GF-D8 (cell line): ENCODE measurements at regions not wholly inside any gene's neighbourhood (a gene's known extent, or its start where the extent isn't known, plus 50 kb on each side); places are given as distances from the start of the nearest gene placed in this dataset.
"Not testable (repeated sequence)": the region's sequence is repeated elsewhere in the genome, so short reads cannot be mapped to it uniquely, and the experiment has no call there.

Experiments used
- DNase-seq: peaks from one replicate; lab custom pipeline; 2025; lab: John Stamatoyannopoulos, UW

DNA sequence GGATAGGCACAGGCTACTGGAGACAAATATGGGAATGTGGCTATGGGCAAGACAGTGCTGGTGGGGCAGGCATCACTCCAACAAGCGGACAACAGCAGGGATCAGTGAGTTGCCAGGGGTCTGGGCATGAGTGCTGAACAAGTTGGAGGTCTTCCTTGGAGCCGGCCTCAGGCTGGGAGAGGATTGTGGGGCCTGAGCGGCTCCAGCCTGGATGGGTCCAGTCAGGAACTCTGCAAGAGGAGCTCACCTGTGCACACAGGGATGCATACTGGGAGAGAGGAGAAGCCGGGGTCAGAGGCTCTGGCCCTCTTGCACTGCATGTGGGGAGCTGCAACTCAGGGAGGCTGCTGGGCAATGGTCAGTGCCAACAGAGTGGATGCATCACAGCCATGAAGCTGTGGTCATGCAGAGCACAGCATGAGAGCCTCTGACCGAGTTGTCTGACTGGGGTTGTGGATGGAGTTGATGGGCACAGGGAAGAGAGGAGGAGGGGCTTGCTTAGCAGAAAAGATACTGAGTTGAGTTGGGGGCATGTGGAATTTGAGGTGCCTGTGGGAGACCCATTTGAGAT is 204.0 kb upstream of the ZNF32 start:
- DNase-seq: no peak

DNA sequence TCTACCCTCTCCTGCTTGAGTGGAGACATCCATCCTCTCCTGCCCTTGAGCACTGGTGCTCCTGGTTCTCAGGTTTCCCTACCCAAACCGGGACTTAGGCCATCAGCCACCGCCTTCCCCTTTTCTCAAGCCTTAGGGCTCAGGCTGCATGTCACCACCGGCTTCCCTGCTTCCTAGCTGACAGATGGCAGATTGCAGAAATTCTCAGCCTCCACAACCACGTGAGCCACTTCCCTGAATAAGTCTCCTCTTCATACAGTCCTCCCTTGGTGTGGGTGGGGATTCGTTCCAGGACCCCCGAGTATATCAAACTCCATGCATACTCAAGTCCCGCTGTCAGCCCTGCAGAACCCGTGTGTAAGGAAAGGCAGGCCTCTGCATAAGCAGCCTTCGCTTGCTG is 203.5 kb upstream of the ZNF32 start:
- DNase-seq: no peak

DNA sequence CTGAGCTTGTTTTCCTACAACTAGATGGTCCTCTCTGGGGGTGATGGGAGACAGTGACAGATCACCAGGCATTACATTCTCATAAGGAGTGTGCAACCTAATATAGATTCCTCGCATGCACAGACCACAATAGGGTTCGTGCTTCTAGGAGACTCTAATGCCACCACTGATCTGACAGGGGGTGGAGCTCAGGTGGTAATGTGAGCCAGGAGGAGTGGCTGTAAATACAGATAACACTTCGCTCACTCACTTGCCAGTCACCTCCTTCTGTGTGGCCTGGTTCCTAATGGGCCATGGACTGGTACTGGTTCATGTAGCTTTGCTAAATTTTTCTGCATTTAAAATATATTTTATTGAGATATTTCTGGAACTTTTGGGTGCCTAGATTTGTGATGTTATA is 202.3 kb upstream of the ZNF32 start:
- no peak for DNase-seq

DNA sequence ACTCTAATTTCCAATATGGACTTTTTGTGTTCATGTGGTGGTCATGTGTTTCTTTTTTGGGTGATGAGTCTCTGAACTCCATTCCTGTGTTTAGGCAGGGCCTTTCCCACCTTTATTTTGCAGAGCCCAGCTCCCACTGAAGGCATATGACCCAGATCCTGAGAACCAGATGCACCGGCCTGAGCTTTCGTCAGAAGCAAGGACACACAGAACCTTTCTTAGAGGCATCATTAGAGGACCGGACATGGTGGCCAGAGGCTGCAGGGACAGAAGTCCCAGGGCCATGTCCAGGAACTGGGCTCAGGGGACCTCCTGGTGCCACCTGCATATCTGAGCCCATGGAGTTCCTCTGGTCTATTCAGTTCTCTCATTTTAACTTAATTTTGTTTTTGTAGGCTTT is 200.9 kb upstream of the ZNF32 start:
- no peak for DNase-seq

DNA sequence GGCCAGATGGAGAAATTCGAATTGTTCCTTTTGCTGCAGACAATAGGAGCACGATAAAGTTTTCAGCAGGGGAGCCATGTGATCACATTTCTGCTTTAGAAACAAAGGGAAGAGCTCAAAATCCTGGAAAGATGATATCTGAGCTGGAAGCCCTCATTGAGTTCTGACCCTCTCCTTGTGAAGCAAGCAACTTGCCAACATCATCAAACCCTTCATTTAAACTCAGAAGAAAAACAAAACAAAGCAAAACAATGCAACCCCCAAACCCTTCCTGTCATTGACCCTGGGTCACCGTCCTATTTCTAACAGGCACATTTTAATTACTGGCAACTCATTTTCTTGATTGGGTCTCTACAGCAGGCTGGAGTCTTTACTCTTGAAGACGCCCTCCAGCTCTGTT is 198.3 kb upstream of the ZNF32 start:
- no peak for DNase-seq

DNA sequence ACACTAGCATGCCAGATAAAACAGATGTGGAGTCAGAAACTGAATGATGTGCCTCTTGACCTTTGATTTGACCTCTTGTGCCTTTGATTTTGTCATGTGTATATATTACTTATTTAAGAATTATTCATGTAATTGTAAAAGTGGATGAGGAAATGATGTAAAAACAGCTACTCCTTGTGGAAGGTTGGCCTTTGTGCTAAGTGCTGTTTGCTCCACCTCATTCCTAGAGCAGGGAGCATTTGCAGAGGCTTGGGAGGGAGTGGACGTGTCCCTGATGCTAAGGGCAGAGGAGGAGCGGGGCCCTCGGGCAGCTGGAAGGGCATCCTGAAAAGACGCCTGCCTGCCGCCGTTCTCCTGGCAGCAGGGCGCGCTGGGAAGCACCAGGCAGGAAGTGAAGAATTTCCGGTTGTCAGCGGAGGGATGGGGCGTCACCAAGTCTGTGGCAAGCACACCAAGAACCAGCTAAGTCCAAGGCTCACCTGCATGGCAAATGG is 197.6 kb upstream of the ZNF32 start:
- no peak for DNase-seq

DNA sequence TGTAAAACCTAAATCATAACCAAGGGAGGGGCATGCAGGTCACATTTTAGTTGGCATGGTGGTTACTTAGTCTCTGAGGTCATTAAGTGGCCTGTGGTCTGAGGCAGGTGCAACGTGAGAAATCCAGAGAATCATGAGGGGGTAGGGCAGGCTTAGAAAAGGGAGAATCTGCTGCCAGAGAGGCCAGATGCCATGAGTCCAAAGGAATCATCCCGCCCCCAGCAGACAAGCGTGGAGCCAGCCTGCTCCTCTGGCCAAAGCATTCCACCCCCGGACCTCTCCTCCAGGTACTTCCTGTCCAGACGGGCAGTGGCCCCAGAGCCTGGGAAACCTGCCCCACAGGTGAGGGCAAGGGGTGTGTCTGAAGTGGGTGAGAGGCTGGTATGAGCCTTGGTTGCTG is 196.4 kb upstream of the ZNF32 start:
- no peak for DNase-seq

DNA sequence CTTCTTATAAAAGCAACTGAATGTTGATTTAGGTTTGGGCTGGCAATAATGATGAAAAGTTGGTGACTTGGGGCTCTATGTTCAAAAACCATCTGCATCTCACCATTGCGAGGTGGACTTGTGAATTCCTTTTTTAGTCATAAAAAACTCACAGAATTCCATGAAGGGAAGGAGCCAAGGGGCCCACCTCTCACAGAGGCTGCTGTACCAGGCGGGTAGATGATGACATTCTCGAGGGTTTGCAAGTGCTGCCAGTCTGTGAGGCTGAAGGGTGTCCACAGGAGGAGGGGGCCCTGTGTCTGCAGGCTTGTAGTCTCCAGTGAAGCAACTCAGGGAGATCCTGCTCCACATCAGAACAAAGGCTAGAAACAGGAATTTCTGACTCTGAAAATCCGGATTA is 195.5 kb upstream of the ZNF32 start:
- DNase-seq: no peak

DNA sequence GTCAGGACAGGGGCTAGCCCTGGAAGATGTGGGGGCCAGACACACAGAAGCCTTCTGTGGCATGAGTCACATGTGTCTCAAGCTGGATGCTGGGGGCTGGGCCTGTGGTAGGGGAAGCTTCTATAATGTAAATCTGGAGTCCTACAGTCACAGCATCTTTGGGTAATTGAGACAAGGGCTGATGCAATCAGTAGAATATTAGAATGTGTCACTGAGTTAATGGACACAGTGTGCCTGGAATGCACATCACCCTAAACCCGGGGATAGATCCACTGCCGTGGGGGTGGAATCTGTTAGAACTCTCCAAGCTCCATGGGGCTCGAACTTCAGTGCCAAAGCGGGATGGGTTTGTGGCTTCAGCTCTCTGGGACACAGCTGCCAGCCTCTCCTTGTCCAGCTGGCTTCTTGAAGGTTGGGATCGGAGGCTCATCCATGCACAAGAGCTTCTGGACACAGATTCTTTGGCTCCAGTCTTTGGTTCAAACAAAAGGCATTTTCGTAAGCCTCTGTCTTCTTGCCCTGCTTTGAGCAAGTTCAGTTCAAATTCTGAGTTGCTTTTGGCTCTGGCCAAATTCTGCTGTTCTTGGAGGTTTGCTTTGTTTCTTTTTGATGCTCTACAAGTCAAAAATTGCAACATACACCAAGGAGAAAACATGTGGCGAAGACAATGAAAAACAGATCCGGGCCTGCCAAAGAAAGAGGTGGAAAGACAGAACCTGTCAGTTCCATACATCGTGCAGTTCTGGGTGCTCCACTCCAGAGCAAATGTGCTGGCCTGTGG is 194.8 kb upstream of the ZNF32 start:
- DNase-seq: no peak

DNA sequence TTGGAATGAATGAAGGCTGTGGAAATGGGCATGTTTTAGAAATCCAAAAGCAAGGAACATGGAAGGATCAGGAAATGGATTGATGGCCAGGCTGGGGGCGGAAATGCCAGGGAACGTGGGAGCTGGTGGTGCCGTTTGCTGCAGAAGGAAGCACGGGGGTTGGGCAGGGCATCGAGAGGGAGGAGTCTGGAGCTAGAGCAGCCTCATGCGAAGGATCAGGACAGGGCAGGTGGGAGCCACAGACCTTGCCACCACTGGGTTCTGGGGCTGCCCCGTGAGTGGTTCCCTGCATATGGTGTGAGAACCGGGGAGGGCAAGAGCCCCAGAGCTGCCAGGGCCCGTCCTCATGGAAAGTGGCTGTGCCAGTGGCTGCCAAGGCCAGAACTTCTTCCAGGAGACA is 193.8 kb upstream of the ZNF32 start:
- DNase-seq: no peak

DNA sequence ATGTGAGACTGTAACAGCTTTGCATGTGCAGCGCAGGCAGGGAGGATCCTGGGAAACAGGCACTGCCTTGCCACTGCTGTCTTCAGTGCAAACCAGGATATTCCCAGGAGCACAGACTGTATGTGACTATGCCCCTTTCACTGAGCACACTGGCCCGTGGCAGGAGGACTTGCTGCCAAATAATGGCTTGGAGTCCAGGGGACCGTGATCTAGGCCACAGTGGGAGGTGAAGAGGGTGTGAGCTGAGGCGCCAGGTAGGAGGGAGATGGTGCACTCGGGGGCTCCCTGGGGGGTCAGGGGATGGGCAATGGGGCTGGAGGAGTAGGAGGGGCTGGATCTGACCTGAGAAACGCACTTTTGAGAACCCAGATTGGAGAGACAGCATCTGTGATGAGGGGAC is 193.4 kb upstream of the ZNF32 start:
- no peak for DNase-seq

DNA sequence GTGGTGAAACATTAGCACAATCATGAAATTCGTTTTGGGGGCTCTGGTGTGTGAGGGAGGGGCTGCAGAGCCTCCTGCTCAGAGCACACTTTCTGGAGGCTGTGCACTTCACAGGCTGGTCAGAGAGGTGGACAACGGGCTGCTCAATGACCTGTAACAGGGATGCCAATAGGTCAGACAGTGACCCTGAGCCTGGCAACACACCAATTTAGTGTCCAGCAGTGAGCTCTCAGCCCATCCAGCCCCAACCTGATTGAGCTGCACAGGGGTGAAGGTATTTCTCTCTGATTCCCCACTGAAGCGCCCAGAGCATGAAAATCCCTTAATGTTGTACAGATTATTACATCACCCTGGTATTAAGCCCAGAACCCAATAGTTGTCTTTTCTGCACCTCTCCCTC is 191.3 kb upstream of the ZNF32 start:
- DNase-seq: no peak

DNA sequence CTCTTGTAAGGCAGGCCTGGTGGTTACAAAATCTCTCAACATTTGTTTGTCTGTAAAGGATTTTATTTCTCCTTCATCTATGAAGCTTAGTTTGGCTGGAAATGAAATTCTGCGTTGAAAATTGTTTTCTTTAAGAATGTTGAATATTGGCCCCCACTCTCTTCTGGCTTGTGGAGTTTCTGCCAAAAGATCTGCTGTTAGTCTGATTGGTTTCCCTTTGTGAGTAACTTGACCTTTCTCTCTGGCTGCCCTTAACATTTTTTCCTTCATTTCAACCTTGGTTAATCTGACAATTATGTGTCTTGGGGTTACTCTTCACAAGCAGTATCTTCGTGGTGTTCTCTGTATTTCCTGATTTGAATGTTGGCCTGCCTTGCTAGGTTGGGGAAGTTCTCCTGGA is 186.1 kb upstream of the ZNF32 start:
- not testable (repeated sequence) for DNase-seq

DNA sequence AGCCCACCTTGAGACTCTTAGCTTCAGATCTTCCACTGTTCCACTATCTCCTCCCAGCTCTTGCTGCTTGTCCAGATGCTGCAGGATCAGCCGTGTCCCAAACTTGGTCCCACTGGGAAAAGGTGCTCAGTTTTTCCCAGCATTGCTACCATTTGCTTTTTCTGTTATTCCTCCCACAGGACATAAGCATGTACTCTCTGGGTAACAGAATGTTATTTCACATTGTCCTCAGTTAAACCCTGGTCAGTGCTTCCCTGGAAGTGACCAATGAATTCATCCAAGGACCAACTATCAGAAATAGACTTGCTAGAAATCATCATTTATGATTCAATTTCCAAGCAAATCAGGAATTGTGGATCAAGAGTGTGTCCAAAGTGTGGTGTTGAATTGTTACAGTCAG is 179.2 kb upstream of the ZNF32 start:
- DNase-seq: no peak

DNA sequence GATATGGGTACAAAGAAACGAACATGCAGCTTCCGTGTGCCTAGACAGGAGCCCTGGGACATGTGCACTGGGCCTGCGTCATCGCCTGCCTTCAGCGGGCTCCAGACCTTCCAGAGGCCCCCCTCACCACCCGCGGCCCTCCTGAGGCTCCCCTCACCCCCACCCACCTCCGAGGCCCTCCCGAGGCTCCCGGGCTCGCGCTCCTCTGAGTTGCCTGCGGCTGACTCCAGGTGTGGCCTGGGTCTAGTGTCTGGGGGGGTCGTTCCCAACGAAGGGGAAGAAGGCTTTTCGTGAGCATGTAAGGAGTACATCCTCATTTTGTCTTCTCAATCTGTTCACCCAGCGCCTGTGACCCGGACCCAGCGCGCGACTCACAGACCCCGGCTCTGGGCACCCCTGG is 177.3 kb upstream of the ZNF32 start:
- DNase-seq: no peak

DNA sequence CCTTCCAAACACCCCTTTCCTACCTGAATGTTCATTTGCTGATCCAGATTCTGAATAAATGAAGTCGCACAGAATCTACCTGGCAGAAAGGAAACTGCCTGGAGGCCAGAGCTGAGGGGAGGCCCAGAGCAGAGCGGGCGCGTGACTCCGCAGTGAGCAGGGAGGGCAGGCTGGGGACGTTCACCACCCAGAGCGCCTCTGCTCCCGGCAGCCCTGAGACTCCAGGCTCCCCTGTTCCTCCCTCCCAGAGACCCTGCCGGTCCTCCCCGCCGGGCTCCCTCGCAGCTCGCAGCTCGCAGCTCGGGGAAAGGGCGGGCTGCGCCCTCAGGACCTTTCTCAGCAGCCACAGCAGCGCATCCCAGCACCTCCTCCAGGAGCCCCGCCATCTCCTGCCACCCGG is 176.7 kb upstream of the ZNF32 start:
- DNase-seq: no peak

DNA sequence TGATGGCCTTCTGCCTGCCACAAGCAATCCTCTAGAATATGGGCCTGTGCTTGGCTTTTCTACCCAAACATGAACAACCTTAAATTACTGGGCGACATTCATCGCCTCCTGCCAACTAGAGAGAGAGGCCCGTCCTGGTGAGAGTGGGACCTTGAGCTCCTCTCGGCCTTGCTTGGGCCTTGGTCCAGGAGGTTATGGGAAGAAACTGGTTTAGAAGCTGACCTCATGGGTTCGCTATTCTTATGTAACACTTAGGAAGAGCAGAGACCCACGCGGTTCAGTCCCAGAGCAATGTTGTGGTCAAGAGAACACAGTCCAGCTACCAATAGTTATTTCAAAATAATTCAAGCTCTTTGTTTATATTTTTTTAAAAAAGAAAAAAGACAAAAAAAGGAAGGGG is 176.3 kb upstream of the ZNF32 start:
- no peak for DNase-seq

DNA sequence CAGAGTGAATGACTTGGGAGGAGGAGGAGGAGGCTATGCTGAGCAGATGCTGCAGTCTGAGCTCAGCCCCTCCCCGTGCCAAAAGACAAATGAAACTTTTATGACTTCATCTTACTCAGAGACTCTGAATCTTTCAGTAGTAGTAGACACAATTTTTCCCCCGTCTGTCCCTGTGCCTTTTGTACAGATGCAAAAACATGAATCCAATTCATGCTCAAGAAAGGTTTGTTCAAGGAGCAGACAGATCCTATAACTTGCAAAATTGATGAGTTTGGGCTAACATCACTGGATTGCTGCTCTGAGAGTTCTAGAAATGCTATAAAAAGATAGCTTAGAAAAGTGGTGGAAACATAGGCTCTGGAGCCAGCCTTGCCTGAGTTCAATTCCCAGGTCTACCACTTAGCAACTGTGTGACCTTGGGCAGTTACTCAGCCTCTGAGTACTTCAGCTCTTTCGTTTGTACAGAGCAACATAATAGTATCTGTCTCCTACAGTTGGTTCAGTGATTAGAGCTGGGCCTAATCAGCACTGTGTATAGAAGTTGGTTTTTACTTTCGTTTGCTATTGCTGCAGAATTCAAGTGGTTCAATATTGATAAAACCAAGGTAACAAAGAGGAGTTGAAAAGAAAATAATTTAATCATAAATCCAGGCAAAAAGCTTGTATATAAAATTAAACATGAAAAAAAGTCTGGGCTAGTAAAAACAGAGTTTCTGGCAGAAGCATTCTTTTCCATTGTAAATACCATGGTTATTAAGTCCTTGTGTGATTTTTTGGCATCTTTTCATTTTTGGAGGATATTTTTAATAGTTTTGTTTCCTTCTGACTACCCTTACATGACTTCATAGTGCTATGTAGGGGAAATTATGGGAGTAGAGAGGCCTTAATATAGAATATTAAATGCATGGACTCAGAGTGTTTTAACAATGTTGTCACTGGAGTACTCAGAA is 174.2 kb upstream of the ZNF32 start:
- no peak for DNase-seq

DNA sequence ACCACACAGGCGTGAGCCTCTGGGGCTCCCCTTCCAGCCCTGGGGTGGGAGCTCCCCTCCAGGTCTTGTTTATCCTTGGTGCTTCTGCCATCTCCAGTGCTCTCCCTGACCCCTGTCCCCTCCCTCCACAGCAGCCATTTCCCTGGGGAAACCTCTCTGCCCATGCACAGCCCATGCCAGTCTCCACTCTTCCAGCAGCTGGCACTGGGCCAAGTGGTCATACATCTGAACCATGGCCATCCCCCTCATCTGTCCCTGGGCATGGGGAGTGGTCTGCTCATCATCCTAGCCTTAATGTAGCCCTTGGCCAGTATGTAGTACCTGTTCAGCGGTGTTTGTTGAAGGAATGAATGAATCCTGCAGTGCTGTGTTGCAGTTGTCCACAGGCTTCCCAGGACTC is 172.4 kb upstream of the ZNF32 start:
- no peak for DNase-seq

DNA sequence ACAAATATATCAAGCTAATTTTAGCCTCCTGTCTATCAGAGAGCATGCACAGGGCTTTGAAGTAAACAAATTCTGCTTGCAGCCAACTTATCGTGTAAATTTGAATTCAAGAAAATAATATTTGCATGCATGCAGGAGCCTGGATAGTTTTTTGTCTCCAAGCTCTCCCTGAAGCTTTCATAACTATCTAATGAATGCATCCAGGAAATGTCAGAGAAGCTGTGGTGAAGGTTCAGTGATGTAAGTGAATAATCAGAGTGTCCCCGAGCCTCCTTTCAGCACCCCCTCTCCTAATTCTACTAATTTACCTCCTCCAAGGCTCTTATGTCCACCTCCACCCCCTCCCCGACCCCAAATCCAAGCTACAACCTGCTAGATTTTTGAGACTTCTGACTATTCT is 172.0 kb upstream of the ZNF32 start:
- no peak for DNase-seq

DNA sequence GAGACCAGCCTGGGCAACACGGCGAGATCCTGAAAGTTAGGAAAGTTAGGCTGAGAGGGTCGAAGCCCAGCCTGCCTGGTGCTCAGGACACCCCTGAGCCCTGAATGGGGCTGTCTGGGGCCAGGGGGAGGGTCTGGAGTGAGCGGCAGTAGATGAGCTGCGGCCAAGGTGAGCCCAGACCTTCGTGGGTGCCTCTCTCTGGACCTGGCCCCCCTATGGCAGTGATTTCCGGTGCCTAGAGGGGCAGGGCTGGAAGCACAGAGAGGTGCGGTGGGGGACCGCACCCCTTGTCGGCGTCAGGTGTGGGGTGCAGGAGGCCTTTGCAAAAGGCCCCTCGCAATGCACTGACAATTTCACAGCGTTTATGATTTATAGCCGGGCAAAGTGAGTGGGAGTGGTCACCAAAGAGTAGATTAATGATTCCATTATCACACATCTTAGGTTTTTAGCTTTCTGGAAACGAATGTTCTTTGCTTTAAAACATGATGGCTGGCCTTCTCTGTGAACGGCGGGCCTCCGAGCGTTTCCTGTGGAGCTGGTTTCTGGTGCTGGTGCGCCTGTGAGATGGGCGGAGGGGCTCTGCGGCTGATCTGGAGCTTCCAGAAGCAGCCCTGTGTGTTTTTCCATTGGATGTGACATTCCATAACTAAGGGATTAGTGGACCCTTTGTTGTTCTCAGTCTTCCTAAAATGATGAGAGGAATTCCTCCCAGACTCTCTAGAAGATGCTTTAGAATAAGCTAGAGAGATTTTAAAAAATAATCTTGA is 171.0 kb upstream of the ZNF32 start:
- no peak for DNase-seq

DNA sequence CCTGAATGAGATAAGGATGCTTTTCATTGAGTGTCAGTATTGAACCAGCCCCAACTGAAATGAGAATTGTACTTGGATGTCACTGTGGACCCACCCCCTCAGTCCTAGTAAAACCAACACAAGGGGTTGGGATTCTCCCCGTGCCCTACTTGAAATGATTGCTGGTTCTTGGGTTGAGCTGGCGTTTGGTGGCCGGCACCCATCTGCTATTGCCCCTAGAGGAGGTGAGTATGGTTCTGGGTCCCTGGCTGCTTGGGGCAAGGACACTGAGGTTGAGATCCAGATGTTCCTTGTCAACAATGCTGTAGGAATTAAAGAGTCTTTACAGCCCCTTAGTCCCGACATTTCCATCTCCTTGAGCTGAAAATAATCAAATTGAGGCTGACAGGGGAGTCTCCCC is 170.0 kb upstream of the ZNF32 start:
- no peak for DNase-seq
